IMR-90 (cell line): ENCODE measurements at regions not wholly inside any gene's neighbourhood (a gene's known extent, or its start where the extent isn't known, plus 50 kb on each side); places are given as distances from the start of the nearest gene placed in this dataset.

Experiments used
- ATAC-seq: fragments of 200-7000 bp; cut with Tn5 transposase; 2 replicates; pipeline ENCODE4 v1.9.1; 2020; ENCODE audit warnings: low read depth, mild to moderate bottlenecking, moderate library complexity
- BruUV-seq: library from RNA; stranded (reverse); fragments of 400-500 nt; replicated peaks from 2 replicates; lab custom pipeline; 2021; lab: Mats Ljungman, UMichigan
- CTCF ChIA-PET: fragments of 300-600 bp; formaldehyde crosslinking; extraction: SDS; loops from one replicate; lab custom pipeline; 2021; ENCODE audit warnings: antibody characterized with exemption; lab: Yijun Ruan, JAX
- POLR2A ChIA-PET: fragments of 300-600 bp; sonication (Branson Sonifier 250); formaldehyde crosslinking; loops from one replicate; lab custom pipeline; 2022; ENCODE audit warnings: antibody characterized with exemption; ENCODE audit not compliant: unreplicated experiment; lab: Charles Lee
- DNase-seq: peaks from one replicate; pipeline ENCODE4 v3.0.0; 2013
- H2AFZ ChIP-seq: replicated peaks from 2 replicates; pipeline ENCODE3; 2013; ENCODE audit warnings: low read length, mild to moderate bottlenecking; ENCODE audit not compliant: poor library complexity
- H2AK5ac ChIP-seq: 2 replicates; pipeline ENCODE4 v1.6.1; 2013; ENCODE audit warnings: low read depth, low read length, inconsistent platforms
- H2AK9ac ChIP-seq: replicated peaks from 2 replicates; pipeline ENCODE3; 2013; ENCODE audit warnings: mild to moderate bottlenecking, low read depth, low read length, moderate library complexity; ENCODE audit not compliant: poor library complexity
- H2BK120ac ChIP-seq: 2 replicates; pipeline ENCODE4 v1.6.1; 2013; ENCODE audit warnings: low read depth, low read length, inconsistent platforms
- H2BK15ac ChIP-seq: 3 replicates; pipeline ENCODE4 v1.6.1; 2013; ENCODE audit warnings: low read depth, low read length, inconsistent platforms
- H2BK20ac ChIP-seq: 2 replicates; pipeline ENCODE4 v1.6.1; 2013; ENCODE audit warnings: low read depth, mild to moderate bottlenecking, inconsistent platforms, low read length, moderate library complexity
- H2BK5ac ChIP-seq: 2 replicates; pipeline ENCODE4 v1.6.1; 2013; ENCODE audit warnings: mild to moderate bottlenecking, low read depth, low read length, inconsistent platforms; ENCODE audit not compliant: poor library complexity, severe bottlenecking
- H3K14ac ChIP-seq: replicated peaks from 2 replicates; pipeline ENCODE4 v1.6.1; 2013; ENCODE audit warnings: low read depth, low read length, inconsistent platforms
- H3K18ac ChIP-seq: 2 replicates; pipeline ENCODE4 v1.6.1; 2013; ENCODE audit warnings: low read depth, low read length, control low read depth
- H3K23ac ChIP-seq: 2 replicates; pipeline ENCODE4 v1.6.1; 2013; ENCODE audit warnings: low read depth, low read length, inconsistent platforms
- H3K27ac ChIP-seq: 2 replicates; pipeline ENCODE4 v1.5.1; 2013; ENCODE audit warnings: mild to moderate bottlenecking, control low read depth, low read length; ENCODE audit not compliant: insufficient read depth
- H3K27me3 ChIP-seq: 2 replicates; pipeline ENCODE4 v1.6.1; 2013; ENCODE audit warnings: low read length; ENCODE audit not compliant: control insufficient read depth, insufficient read depth
- H3K36me3 ChIP-seq: 2 replicates; pipeline ENCODE4 v1.6.1; 2013; ENCODE audit warnings: low read length, mixed read lengths; ENCODE audit not compliant: control insufficient read depth, insufficient read depth
- H3K4ac ChIP-seq: 2 replicates; pipeline ENCODE4 v1.6.1; 2013; ENCODE audit warnings: low read depth, low read length, inconsistent platforms
- H3K4me1 ChIP-seq: 2 replicates; pipeline ENCODE4 v1.6.1; 2013; ENCODE audit warnings: low read length, mixed read lengths; ENCODE audit not compliant: control insufficient read depth, insufficient read depth
- H3K4me2 ChIP-seq: 2 replicates; pipeline ENCODE4 v1.6.1; 2013; ENCODE audit warnings: low read depth, mild to moderate bottlenecking, control low read depth, low read length, moderate library complexity
- H3K4me3 ChIP-seq: 2 replicates; pipeline ENCODE4 v1.5.1; 2013; ENCODE audit warnings: low read depth, mild to moderate bottlenecking, control low read depth, low read length, moderate library complexity; ENCODE audit not compliant: insufficient read depth
- H3K56ac ChIP-seq: 2 replicates; pipeline ENCODE4 v1.6.1; 2013; ENCODE audit warnings: low read length, inconsistent platforms; ENCODE audit not compliant: insufficient read depth; ENCODE audit errors: extremely low read depth
- H3K79me1 ChIP-seq, 2 experiments: 2 replicates each; pipeline ENCODE4 v1.6.1; 2013; ENCODE audit warnings: low read length in 2 of 2, inconsistent platforms in 1 of 2, low read depth in 1 of 2
- H3K9ac ChIP-seq: 2 replicates; pipeline ENCODE4 v1.6.1; 2013; ENCODE audit warnings: low read depth, low read length, control low read depth
- H3K9me1 ChIP-seq: 2 replicates; pipeline ENCODE4 v1.6.1; 2013; ENCODE audit warnings: low read length, inconsistent platforms; ENCODE audit not compliant: insufficient read depth
- H3K9me3 ChIP-seq: 2 replicates; pipeline ENCODE4 v1.6.1; 2013; ENCODE audit warnings: low read length; ENCODE audit not compliant: control insufficient read depth, insufficient read depth
- H4K20me1 ChIP-seq: 2 replicates; pipeline ENCODE4 v1.6.1; 2013; ENCODE audit warnings: low read length, inconsistent platforms; ENCODE audit not compliant: insufficient read depth
- H4K5ac ChIP-seq: 2 replicates; pipeline ENCODE4 v1.6.1; 2013; ENCODE audit warnings: mild to moderate bottlenecking, low read depth, low read length, control low read depth
- H4K8ac ChIP-seq, 2 experiments: 2 replicates each; pipeline ENCODE4 v1.6.1; 2013; ENCODE audit warnings: low read depth in 2 of 2, low read length in 2 of 2, control low read depth in 1 of 2, inconsistent platforms in 1 of 2
- H4K91ac ChIP-seq: 2 replicates; pipeline ENCODE4 v1.6.1; 2013; ENCODE audit warnings: low read depth, low read length, inconsistent platforms; ENCODE audit not compliant: insufficient read depth
- BHLHE40 ChIP-seq: fragments of 150-350 bp; IDR thresholded peaks from 2 replicates; pipeline ENCODE4 v1.6.1; 2016; ENCODE audit warnings: mild to moderate bottlenecking, low read depth, low read length
- CEBPB ChIP-seq: IDR thresholded peaks from 2 replicates; pipeline ENCODE4 v1.6.1; 2012; ENCODE audit warnings: low read depth, low read length, improper control_type of control experiment
- CHD1 ChIP-seq: IDR thresholded peaks from 2 replicates; pipeline ENCODE4 v1.6.1; 2012; ENCODE audit warnings: low read depth, low read length, improper control_type of control experiment
- FOS ChIP-seq: fragments of 150-350 bp; IDR thresholded peaks from 2 replicates; pipeline ENCODE4 v1.6.1; 2016; ENCODE audit warnings: low read depth, low read length
- MAZ ChIP-seq: IDR thresholded peaks from 2 replicates; pipeline ENCODE4 v1.6.1; 2012; ENCODE audit warnings: low read depth, mild to moderate bottlenecking, low read length, improper control_type of control experiment, moderate library complexity, borderline replicate concordance
- MXI1 ChIP-seq: IDR thresholded peaks from 2 replicates; pipeline ENCODE4 v1.6.1; 2012; ENCODE audit warnings: low read depth, mild to moderate bottlenecking, low read length, moderate library complexity, borderline replicate concordance
- NFE2L2 ChIP-seq: fragments of 150-350 bp; IDR thresholded peaks from 2 replicates; pipeline ENCODE4 v1.6.1; 2016; ENCODE audit warnings: low read depth, mild to moderate bottlenecking, low read length
- RAD21 ChIP-seq: IDR thresholded peaks from 2 replicates; pipeline ENCODE4 v1.6.1; 2012; ENCODE audit warnings: low read length, improper control_type of control experiment
- RCOR1 ChIP-seq: IDR thresholded peaks from 2 replicates; pipeline ENCODE4 v1.6.1; 2012; ENCODE audit warnings: mild to moderate bottlenecking, low read length, improper control_type of control experiment; ENCODE audit not compliant: insufficient replicate concordance
- RFX5 ChIP-seq: IDR thresholded peaks from 2 replicates; pipeline ENCODE4 v1.8.0; 2012; ENCODE audit warnings: low read depth, mild to moderate bottlenecking, low read length, moderate library complexity
- SMC3 ChIP-seq: fragments of 150-350 bp; IDR thresholded peaks from 2 replicates; pipeline ENCODE4 v1.6.1; 2016; ENCODE audit warnings: low read depth, mild to moderate bottlenecking, antibody characterized with exemption, low read length, moderate library complexity
- WGBS, 2 experiments: methylation state at CpG; one replicate each; pipeline versions ENCODE4 v1.1.5 to v1.1.7; 2013; ENCODE audit warnings: missing lambda C conversion rate in 2 of 2; ENCODE audit not compliant: insufficient read length in 1 of 2; ENCODE audit errors: extremely low coverage in 2 of 2; 5-methylcytosine and 5-hydroxymethylcytosine counted together
- dilution Hi-C: fragments of 300-500 bp; cut with HindIII; formaldehyde crosslinking; loops from one replicate; pipeline ENCODE4 v1.14.3; 2018; ENCODE audit warnings: low sequenced_read_pairs; ENCODE audit not compliant: unreplicated experiment
- in situ Hi-C: fragments of 300-500 bp; cut with MboI; formaldehyde crosslinking; loops from 3 replicates; pipeline ENCODE4 v1.14.3; 2019; ENCODE audit warnings: low sequenced_read_pairs, inconsistent platforms, mixed read lengths
- intact Hi-C: fragments of 100-400 bp; cut with micrococcal nuclease; formaldehyde crosslinking; loops from 2 replicates; pipeline ENCODE4 v1.10.0; 2022
- TF ChIP-seq, protein P1 (sequence below): fragments of 150-350 bp; IDR thresholded peaks from 2 replicates; pipeline ENCODE4 v1.6.1; 2016; ENCODE audit warnings: low read depth, mild to moderate bottlenecking, low read length, moderate library complexity, borderline replicate concordance
- TF ChIP-seq, protein P2 (sequence below): conservative IDR thresholded peaks from 2 replicates; pipeline ENCODE4 v1.5.1; 2012; ENCODE audit warnings: mild to moderate bottlenecking, low read depth, low read length, improper control_type of control experiment
- TF ChIP-seq, protein P3 (sequence below): fragments of 150-350 bp; IDR thresholded peaks from 2 replicates; pipeline ENCODE4 v1.6.1; 2017; ENCODE audit warnings: mild to moderate bottlenecking, antibody characterized with exemption, low read length, low read depth

DNA sequence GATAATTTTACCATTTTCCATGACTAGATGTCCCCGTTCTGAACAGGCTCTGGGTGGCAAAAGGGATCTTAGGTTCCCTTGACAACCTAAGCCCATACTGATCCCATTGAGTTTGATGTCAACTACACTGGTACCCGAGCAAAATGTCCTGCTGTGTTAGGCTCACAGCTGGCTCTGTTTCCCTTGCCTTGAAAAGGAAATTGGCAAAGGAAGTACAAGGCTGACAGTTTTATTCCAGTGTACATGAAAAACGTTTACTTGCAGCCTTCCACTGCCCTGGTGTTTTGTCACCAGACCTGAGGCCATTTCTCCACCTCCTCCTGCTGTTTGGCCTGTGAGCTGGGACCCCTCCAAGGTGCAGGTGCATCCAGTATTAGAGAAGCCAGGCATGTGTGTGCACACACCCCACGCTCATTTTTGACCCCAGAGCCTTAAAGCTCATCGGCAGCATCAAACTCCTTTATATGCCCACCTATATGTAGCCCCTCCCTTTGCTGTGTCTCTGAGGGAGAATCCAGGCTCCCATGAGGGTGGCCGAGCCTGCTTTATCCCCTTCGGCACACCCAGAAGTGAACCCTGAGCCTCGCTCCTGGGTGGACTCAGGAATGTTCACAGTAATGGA lies 171.3 kb downstream of the NDUFA10 start:
- Histone ChIP-seq H3K9me1 (no peaks in the 10 kb centered on the region), H2BK5ac (no peak overlapping the region), H4K91ac (no peak overlapping the region), H3K4ac (no peak overlapping the region), H3K18ac (no peak overlapping the region), H3K56ac (no peak overlapping the region), H2AFZ (no peak overlapping the region), H3K79me1 (no peaks in the 10 kb centered on the region), H4K20me1 (no peaks in the 10 kb centered on the region), H3K9ac (no peak overlapping the region), H4K5ac (no peak overlapping the region), H2AK5ac (no peak overlapping the region), H2BK15ac (no peak overlapping the region), H2BK20ac (no peak overlapping the region), H3K27ac (no peak overlapping the region), H3K23ac (no peak overlapping the region), H2BK120ac (no peak overlapping the region), H3K27me3 (no peaks in the 10 kb centered on the region), H3K4me1 (no peaks in the 10 kb centered on the region), H4K8ac (no peak overlapping the region), H2AK9ac (no peak overlapping the region), H3K4me2 (no peak overlapping the region), H3K14ac (no peak overlapping the region), H3K9me3 (peaks cover 15% of the 10 kb centered on the region), H3K4me3 (no peak overlapping the region), H3K36me3 (no peaks in the 10 kb centered on the region)
- TF ChIP-seq FOS (no peak), CHD1 (no peak), BHLHE40 (no peak), MXI1 (no peak), RCOR1 (no peak), CEBPB (no peak), SMC3 (no peak), RAD21 (no peak), NFE2L2 (no peak), MAZ (no peak), RFX5 (no peak)
- TF ChIP-seq, protein P1, sequence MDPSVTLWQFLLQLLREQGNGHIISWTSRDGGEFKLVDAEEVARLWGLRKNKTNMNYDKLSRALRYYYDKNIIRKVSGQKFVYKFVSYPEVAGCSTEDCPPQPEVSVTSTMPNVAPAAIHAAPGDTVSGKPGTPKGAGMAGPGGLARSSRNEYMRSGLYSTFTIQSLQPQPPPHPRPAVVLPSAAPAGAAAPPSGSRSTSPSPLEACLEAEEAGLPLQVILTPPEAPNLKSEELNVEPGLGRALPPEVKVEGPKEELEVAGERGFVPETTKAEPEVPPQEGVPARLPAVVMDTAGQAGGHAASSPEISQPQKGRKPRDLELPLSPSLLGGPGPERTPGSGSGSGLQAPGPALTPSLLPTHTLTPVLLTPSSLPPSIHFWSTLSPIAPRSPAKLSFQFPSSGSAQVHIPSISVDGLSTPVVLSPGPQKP = no peak
- TF ChIP-seq, protein P2, sequence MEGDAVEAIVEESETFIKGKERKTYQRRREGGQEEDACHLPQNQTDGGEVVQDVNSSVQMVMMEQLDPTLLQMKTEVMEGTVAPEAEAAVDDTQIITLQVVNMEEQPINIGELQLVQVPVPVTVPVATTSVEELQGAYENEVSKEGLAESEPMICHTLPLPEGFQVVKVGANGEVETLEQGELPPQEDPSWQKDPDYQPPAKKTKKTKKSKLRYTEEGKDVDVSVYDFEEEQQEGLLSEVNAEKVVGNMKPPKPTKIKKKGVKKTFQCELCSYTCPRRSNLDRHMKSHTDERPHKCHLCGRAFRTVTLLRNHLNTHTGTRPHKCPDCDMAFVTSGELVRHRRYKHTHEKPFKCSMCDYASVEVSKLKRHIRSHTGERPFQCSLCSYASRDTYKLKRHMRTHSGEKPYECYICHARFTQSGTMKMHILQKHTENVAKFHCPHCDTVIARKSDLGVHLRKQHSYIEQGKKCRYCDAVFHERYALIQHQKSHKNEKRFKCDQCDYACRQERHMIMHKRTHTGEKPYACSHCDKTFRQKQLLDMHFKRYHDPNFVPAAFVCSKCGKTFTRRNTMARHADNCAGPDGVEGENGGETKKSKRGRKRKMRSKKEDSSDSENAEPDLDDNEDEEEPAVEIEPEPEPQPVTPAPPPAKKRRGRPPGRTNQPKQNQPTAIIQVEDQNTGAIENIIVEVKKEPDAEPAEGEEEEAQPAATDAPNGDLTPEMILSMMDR = no peak
- TF ChIP-seq, protein P3, sequence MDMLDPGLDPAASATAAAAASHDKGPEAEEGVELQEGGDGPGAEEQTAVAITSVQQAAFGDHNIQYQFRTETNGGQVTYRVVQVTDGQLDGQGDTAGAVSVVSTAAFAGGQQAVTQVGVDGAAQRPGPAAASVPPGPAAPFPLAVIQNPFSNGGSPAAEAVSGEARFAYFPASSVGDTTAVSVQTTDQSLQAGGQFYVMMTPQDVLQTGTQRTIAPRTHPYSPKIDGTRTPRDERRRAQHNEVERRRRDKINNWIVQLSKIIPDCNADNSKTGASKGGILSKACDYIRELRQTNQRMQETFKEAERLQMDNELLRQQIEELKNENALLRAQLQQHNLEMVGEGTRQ = no peak
- intact Hi-C loops = no loop called here
- no peak for ATAC-seq
- in situ Hi-C loops = no loop called here
- DNase-seq = no peak
- dilution Hi-C loops = no loop called here
- BruUV-seq = no TSS peak
- 39% methylated on average over 3 of the region's 8 CpGs; no CpG with 5 or more reads in 1 of the 2 experiments for WGBS, 2 experiments
- ChIA-PET CTCF (no interaction called here), POLR2A (no interaction called here)
